Erythroblast (primary cell): ENCODE measurements at regions not wholly inside any gene's neighbourhood (a gene's known extent, or its start where the extent isn't known, plus 50 kb on each side); places are given as distances from the start of the nearest gene placed in this dataset.

Experiments
- GATA1 ChIP-seq: IDR thresholded peaks from 2 replicates; pipeline ENCODE4 v1.6.1; 2011; ENCODE audit warnings: low read depth, mild to moderate bottlenecking, control low read depth, low read length, moderate library complexity
- POLR2A ChIP-seq: IDR thresholded peaks from 2 replicates; pipeline ENCODE4 v1.6.1; 2011; ENCODE audit warnings: mild to moderate bottlenecking, low read length

- TF ChIP-seq POLR2A (no peak), GATA1 (no peak)
These were observed 61.5 kb upstream of the TDRD3 start for GRCh38 chr13:60335531-60335930.
